Nucleus accumbens (tissue), 56 donors: ENCODE measurements at regions not wholly inside any gene's neighbourhood (a gene's known extent, or its start where the extent isn't known, plus 50 kb on each side); places are given as distances from the start of the nearest gene placed in this dataset.

Source experiments
- DNase-seq, 56 donors: peaks; one replicate each; lab custom pipeline; 2025; lab: John Stamatoyannopoulos, UW

GRCh38 chr11:97722065-97722464 is 1298.7 kb upstream of the CNTN5 start:
- no peak for DNase-seq

- no peak for DNase-seq
Observed at GRCh38 chr11:97722721-97723120, 1298.0 kb upstream of the CNTN5 start.

- DNase-seq, result no peak
Observed at GRCh38 chr11:97729546-97730272, 1291.0 kb upstream of the CNTN5 start.

- no peak for DNase-seq
Observed at GRCh38 chr11:97732011-97732632, 1288.6 kb upstream of the CNTN5 start.

- no peak for DNase-seq
Observed at GRCh38 chr11:97738751-97739150, 1282.0 kb upstream of the CNTN5 start.

- DNase-seq, result no peak
Observed at GRCh38 chr11:97739932-97740800, 1280.6 kb upstream of the CNTN5 start.

- DNase-seq, result no peak
Observed at GRCh38 chr11:97740801-97741151, 1280.0 kb upstream of the CNTN5 start.

GRCh38 chr11:97742717-97743116 is 1278.0 kb upstream of the CNTN5 start:
- no peak for DNase-seq

- no peak for DNase-seq
Observed at GRCh38 chr11:97743205-97743742, 1277.5 kb upstream of the CNTN5 start.

- DNase-seq, result no peak
Observed at GRCh38 chr11:97745515-97746050, 1275.2 kb upstream of the CNTN5 start.

GRCh38 chr11:97746818-97747217 is 1273.9 kb upstream of the CNTN5 start:
- no peak for DNase-seq

- no peak for DNase-seq
Observed at GRCh38 chr11:97751405-97751804, 1269.3 kb upstream of the CNTN5 start.

GRCh38 chr11:97751952-97752351 is 1268.8 kb upstream of the CNTN5 start:
- DNase-seq, result no peak

- no peak for DNase-seq
Observed at GRCh38 chr11:97754976-97755375, 1265.8 kb upstream of the CNTN5 start.

- no peak for DNase-seq
Observed at GRCh38 chr11:97756571-97757335, 1264.0 kb upstream of the CNTN5 start.

GRCh38 chr11:97761175-97761574 is 1259.6 kb upstream of the CNTN5 start:
- no peak for DNase-seq

- no peak for DNase-seq
Observed at GRCh38 chr11:97764193-97764592, 1256.6 kb upstream of the CNTN5 start.

GRCh38 chr11:97764605-97765004 is 1256.1 kb upstream of the CNTN5 start:
- no peak for DNase-seq

- no peak for DNase-seq
Observed at GRCh38 chr11:97770570-97770969, 1250.2 kb upstream of the CNTN5 start.

GRCh38 chr11:97772705-97773104 is 1248.0 kb upstream of the CNTN5 start:
- no peak for DNase-seq
